Upper lobe of left lung (tissue), 6 donors: ENCODE measurements at regions not wholly inside any gene's neighbourhood (a gene's known extent, or its start where the extent isn't known, plus 50 kb on each side); places are given as distances from the start of the nearest gene placed in this dataset.

ENCODE experiments used
- ATAC-seq, 2 donors: fragments of 200-7000 bp; cut with Tn5 transposase; one replicate each; pipeline ENCODE4 v1.9.1; 2022; ENCODE audit warnings: mild to moderate bottlenecking in 2 of 2, moderate library complexity in 2 of 2; ENCODE audit not compliant: low FRiP score in 2 of 2
- DNase-seq, 2 donors: peaks; one replicate each; pipeline ENCODE4 v3.0.0-alpha.2; 2019 to 2020
- H3K27ac ChIP-seq, 4 donors: fragments of 200-600 bp; sonication (generic); one replicate each; pipeline ENCODE4 v1.5.1; 2016 to 2019
- H3K27me3 ChIP-seq, 4 donors: fragments of 200-600 bp; sonication (generic); one replicate each; pipeline ENCODE4 v1.5.1; 2017 to 2019
- H3K36me3 ChIP-seq, 4 donors: fragments of 200-600 bp; sonication (generic); one replicate each; pipeline ENCODE4 v1.5.1; 2016 to 2019
- H3K4me1 ChIP-seq, 4 donors: fragments of 200-600 bp; sonication (generic); one replicate each; pipeline ENCODE4 v1.5.1; 2018 to 2019
- H3K4me3 ChIP-seq, 4 donors: fragments of 200-600 bp; sonication (generic); one replicate each; pipeline ENCODE4 v1.5.1; 2017 to 2019; ENCODE audit warnings: mild to moderate bottlenecking in 2 of 4, moderate library complexity in 1 of 4
- H3K9me3 ChIP-seq, 4 donors: fragments of 200-600 bp; sonication (generic); one replicate each; pipeline ENCODE4 v1.5.1; 2018 to 2019
- EP300 ChIP-seq, 4 donors: sonication (generic); formaldehyde crosslinking; IDR thresholded peaks; one replicate each; pipeline ENCODE4 v1.5.1; 2017; ENCODE audit warnings: antibody characterized with exemption in 4 of 4, control low read depth in 2 of 4
- POLR2A ChIP-seq, 4 donors: fragments of 450-650 bp; IDR thresholded peaks; one replicate each; pipeline ENCODE4 v1.5.1; 2016 to 2017; ENCODE audit warnings: antibody characterized with exemption in 4 of 4, mild to moderate bottlenecking in 2 of 4
- POLR2AphosphoS5 ChIP-seq, 2 donors: sonication (generic); formaldehyde crosslinking; IDR thresholded peaks; one replicate each; pipeline ENCODE4 v1.5.1; 2017; ENCODE audit warnings: antibody characterized with exemption in 2 of 2
- WGBS, 2 donors: methylation state at CpG; one replicate each; pipeline ENCODE4 v1.1.5; 2017 to 2018; 5-methylcytosine and 5-hydroxymethylcytosine counted together
- TF ChIP-seq, protein P1 (sequence below), 6 experiments: fragments of 450-650 bp in 4 of 6; fragments of 200-600 bp in 2 of 6; sonication (generic) in 2 of 6; IDR thresholded peaks; one replicate each; pipeline ENCODE4 v1.5.1; 2016 to 2019; ENCODE audit warnings: antibody characterized with exemption in 6 of 6
- donor health status: DM: no; HTN: no; CAD: no; lungs with moderate emphysema.
- donor health status: DM: no; HTN: yes; CAD: no; lungs with severe emphysema.

DNA sequence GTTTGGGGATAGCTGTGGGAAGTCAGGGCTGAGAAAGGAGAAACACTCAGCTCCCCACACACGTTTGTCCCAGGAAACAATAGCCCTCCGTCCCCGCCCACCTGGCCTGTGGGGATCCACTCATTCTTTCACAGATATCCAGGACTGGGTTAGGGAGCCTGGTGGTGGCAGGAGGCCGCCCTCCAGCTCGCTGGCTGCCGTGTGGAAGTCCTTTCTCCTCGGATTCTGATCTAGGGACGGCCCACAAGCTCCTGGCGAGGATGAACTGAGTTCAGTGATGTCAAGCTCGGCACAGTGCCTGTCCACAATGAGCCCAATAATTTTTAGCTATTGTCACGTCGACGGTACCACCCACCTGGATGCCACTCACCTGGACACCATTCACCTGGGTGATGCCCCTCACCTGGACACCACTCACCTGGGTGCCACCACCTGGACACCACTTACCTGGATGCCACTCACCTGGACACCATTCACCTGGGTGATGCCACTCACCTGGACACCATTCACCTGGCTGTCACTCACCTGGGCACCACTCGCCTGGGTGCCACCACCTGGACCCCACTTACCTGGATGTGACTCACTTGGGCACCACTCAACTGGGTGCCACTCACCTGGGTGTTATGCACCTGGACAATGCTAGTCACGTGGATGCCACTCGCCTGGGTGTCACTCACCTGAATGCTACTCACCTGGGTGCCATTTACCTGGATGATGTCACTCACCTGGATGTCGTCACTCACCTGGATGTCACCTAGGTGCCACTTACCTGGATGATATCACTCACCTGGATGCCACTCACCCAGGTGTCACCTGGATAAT is 172.5 kb upstream of the FOXF1 start:
- Histone ChIP-seq H3K4me3 (no peak overlapping the region), H3K27ac (no peak overlapping the region), H3K4me1 (peaks cover 0 to 16% (median 3%) of the 10 kb centered on the region in 4 donors), H3K27me3 (no peaks in the 10 kb centered on the region), H3K9me3 (no peaks in the 10 kb centered on the region), H3K36me3 (no peaks in the 10 kb centered on the region)
- ATAC-seq = peak in 1 of 2 donors; percentile 12
- WGBS, 2 donors = 85 to 87% methylated on average over 17 of the region's 17 CpGs
- DNase-seq = no peak
- TF ChIP-seq EP300 (IDR thresholded peaks at IDR 0.05) (no peak), POLR2AphosphoS5 (IDR thresholded peaks at IDR 0.05) (no peak), POLR2A (IDR thresholded peaks at IDR 0.05) (no peak)
- TF ChIP-seq, protein P1, sequence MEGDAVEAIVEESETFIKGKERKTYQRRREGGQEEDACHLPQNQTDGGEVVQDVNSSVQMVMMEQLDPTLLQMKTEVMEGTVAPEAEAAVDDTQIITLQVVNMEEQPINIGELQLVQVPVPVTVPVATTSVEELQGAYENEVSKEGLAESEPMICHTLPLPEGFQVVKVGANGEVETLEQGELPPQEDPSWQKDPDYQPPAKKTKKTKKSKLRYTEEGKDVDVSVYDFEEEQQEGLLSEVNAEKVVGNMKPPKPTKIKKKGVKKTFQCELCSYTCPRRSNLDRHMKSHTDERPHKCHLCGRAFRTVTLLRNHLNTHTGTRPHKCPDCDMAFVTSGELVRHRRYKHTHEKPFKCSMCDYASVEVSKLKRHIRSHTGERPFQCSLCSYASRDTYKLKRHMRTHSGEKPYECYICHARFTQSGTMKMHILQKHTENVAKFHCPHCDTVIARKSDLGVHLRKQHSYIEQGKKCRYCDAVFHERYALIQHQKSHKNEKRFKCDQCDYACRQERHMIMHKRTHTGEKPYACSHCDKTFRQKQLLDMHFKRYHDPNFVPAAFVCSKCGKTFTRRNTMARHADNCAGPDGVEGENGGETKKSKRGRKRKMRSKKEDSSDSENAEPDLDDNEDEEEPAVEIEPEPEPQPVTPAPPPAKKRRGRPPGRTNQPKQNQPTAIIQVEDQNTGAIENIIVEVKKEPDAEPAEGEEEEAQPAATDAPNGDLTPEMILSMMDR (IDR thresholded peaks at IDR 0.05) = no peak

DNA sequence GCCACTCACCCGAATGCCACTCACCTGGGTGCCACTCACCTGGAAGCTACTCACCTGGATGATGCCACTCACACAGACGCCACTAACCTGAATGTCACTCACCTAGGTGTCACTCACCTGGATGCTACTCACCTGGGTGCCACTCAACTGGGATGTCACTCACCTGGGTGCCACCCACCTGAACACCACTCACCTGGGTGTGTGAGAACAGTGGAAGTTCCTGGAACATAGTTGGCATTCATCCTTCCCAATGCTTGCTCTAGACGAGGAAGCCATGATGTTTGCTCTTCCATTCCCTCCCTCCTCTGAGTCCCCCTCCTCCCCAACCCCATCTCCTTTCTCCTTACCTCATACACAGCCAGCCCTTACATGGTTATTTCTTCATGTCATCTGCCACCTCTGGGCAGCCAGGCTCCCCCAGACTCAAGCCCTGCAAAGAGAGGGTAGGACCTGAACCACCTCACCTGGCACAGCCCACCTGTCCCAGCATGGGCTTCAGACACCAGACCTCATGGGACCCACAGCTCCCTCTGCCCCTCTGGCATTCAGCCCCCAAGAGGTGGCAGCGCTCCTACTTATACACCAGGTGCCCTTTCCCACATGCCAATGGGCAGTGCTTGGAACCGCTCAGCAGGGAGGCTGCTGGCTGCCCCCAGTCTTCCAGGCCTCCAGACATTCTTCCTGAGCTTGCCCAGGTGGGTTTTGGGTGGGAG is 171.8 kb upstream of the FOXF1 start:
- 85 to 90% methylated on average over 3 to 5 of the region's 5 CpGs for WGBS, 2 donors
- H3K27me3 ChIP-seq = no peaks in the 10 kb centered on the region
- no peaks in the 10 kb centered on the region for H3K9me3 ChIP-seq
- TF ChIP-seq POLR2A (IDR thresholded peaks at IDR 0.05) (no peak), POLR2AphosphoS5 (IDR thresholded peaks at IDR 0.05) (no peak), EP300 (IDR thresholded peaks at IDR 0.05) (no peak)
- TF ChIP-seq, protein P1 (IDR thresholded peaks at IDR 0.05) = no peak
- no peak overlapping the region for H3K27ac ChIP-seq
- H3K4me3 ChIP-seq = no peak overlapping the region
- ATAC-seq = no peak
- no peak for DNase-seq
- peaks cover 0 to 20% (median 3%) of the 10 kb centered on the region in 4 donors for H3K4me1 ChIP-seq
- H3K36me3 ChIP-seq = no peaks in the 10 kb centered on the region

DNA sequence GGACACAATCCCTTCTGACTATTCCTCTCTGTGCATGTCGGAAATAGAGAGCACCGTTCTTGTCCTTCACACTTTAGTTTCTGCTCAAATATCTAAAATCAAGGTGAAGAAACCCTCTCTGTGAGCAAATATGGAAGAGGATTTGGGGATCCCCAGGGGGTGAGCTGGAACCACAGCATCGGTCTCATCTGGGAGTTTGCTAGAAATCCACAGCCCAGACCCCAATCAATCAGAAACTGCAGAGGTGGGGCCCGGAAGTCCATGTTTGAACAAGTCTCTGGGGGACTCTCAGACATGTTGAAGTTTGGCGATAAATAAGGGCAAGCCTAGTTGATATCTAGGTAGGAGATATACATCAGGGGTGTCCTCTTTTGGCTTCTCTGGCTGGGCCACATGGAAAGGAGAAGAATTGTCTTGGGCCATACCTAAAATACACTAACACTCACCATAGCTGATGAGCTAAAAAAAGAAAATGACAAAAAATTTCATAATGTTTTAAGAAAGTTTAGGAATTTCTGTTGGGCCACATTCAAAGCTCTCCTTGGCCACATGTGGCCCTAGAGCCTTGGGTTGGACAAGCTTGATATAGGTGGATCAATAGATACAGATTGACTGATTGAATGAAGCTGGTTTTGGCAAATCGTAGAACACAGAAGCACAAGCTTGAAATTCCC is 168.0 kb upstream of the FOXF1 start:
- no peak for ATAC-seq
- H3K27me3 ChIP-seq = no peaks in the 10 kb centered on the region

DNA sequence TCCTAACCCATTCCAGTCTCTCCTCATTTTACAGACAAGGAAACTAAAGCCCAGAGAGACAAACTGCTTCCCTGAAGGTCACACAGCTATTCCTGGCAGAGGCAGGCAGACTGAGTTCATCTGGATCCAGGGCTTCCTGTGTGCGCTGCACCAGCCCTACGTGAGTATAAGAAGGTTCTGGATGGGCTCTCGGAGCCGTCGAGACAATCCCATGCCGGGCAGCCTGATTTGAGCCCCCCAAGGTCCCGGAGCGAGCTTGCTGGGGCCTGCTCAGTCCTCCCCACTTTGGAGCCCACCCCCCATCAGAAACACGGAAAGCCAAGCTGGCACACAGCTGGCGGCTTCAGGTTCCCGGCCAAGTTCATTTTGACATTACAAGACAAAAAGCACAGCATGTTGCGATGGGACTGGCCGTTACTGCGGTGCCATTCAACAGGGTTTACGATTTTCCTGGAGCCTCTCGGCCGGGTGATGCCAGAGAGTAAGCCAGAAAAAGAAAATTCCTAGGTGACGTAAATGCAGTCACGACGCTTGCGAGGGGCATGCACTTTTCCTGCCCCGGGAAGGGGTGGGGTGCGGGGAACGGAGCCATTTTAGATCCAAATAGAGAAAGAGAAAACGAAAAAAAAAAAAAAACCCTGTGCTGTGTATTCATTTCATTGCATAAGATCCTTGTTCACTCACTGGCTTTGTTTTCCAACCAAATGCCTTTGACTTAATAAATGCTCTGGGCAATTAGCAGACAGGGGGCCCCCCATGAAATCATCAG is 167.1 kb upstream of the FOXF1 start:
- Histone ChIP-seq H3K4me3 (peak overlapping the region in 2 of 4 donors; percentile 1 to 20), H3K9me3 (no peaks in the 10 kb centered on the region), H3K27me3 (no peaks in the 10 kb centered on the region), H3K36me3 (no peaks in the 10 kb centered on the region), H3K27ac (peak overlapping the region; percentile 78 to 90 (median 86)), H3K4me1 (peaks cover 0 to 26% (median 12%) of the 10 kb centered on the region in 4 donors)
- DNase-seq (peak in 1 of 2 donors; percentile 37), ATAC-seq (peak in 1 of 2 donors; percentile 69)
- WGBS, 2 donors = 24 to 27% methylated on average over 21 to 24 of the region's 25 CpGs
- TF ChIP-seq, protein P1 (IDR thresholded peaks at IDR 0.05) = no peak
- TF ChIP-seq POLR2A (IDR thresholded peaks at IDR 0.05) = no peak
- TF ChIP-seq EP300 (IDR thresholded peaks at IDR 0.05) = peak in 2 of 4 donors; percentile 44 to 88
- TF ChIP-seq POLR2AphosphoS5 (IDR thresholded peaks at IDR 0.05) = peak; percentile 67 to 76

More for the DNA sequence above, 168.0 kb upstream of the FOXF1 start:
- H3K9me3 ChIP-seq = no peaks in the 10 kb centered on the region
- 61 to 73% methylated on average over 6 of the region's 6 CpGs for WGBS, 2 donors
- no peak overlapping the region for H3K4me3 ChIP-seq
- H3K36me3 ChIP-seq = no peaks in the 10 kb centered on the region
- H3K27ac ChIP-seq = peak overlapping the region; percentile 78 to 90 (median 86)
- TF ChIP-seq, protein P1 (IDR thresholded peaks at IDR 0.05) = no peak
- TF ChIP-seq POLR2A (IDR thresholded peaks at IDR 0.05) (no peak), POLR2AphosphoS5 (IDR thresholded peaks at IDR 0.05) (no peak), EP300 (IDR thresholded peaks at IDR 0.05) (no peak)
- peaks cover 0 to 26% (median 12%) of the 10 kb centered on the region in 4 donors for H3K4me1 ChIP-seq
- no peak for DNase-seq
